ENCODE measurements at regions not wholly inside any gene's neighbourhood (a gene's known extent, or its start where the extent isn't known, plus 50 kb on each side); places are given as distances from the start of the nearest gene placed in this dataset.

- TF ChIP-seq EZH2 (IDR thresholded peaks at IDR 0.05) (no peak), POLR2AphosphoS5 (IDR thresholded peaks at IDR 0.05; ENCODE audit: borderline replicate concordance, low read depth, low read length) (no peak)
Observed at GRCh38 chrX:117063224-117063623, 600.4 kb upstream of the CT83 start.

Data from SK-N-MC (cell line).